ENCODE measurements at regions not wholly inside any gene's neighbourhood (a gene's known extent, or its start where the extent isn't known, plus 50 kb on each side); places are given as distances from the start of the nearest gene placed in this dataset.
"Not testable (repeated sequence)": the region's sequence is repeated elsewhere in the genome, so short reads cannot be mapped to it uniquely, and the experiment has no call there.

- ATAC-seq (ENCODE audit: poor library complexity) (no peak), DNase-seq (peak; percentile 56)
- intact Hi-C loops (cut with DNase I): loop anchor here (5.0 kb wide), 1 partner anchor 870 kb away; no protein-coding TSS in a partner anchor
Measured at GRCh38 chr3:70716832-70717231, 404.4 kb upstream of the MDFIC2 start.

- ATAC-seq (ENCODE audit: poor library complexity): no peak
- intact Hi-C loops (cut with DNase I): no loop called here
- no peak for DNase-seq
Measured at GRCh38 chr3:70712449-70713082, 400.1 kb upstream of the MDFIC2 start.

GRCh38 chr3:70703305-70704102 lies 391.1 kb upstream of the MDFIC2 start:
- intact Hi-C loops (cut with DNase I): no loop called here
- ATAC-seq (ENCODE audit: poor library complexity) (no peak), DNase-seq (no peak)

- intact Hi-C loops (cut with DNase I): no loop called here
- ATAC-seq (ENCODE audit: poor library complexity) (no peak), DNase-seq (no peak)
Measured at GRCh38 chr3:70702132-70702531, 389.7 kb upstream of the MDFIC2 start.

DNA sequence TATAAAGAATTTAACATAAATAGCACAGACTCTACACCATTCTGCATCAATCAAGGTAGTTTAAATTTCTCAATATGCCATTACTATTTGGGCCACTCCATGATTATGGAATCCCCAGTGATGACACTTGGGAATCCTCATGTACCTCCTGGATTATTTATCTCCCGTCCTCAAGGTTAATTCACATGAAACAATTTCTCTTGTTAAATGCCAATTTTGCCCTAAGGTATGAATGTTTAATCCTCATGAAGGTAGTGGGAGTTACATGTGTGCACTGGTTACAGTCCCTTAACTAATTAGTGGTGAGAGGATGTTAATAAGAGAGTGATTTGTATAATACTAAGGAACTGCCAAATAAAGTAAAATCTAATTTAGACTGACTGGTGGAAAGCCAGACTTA lies 372.3 kb upstream of the MDFIC2 start:
- no peak for DNase-seq
- ATAC-seq (ENCODE audit: poor library complexity): no peak
- intact Hi-C loops (cut with DNase I): no loop called here

GRCh38 chr3:70675810-70676209 lies 363.4 kb upstream of the MDFIC2 start:
- intact Hi-C loops (cut with DNase I); DNase-seq; ATAC-seq (ENCODE audit: poor library complexity): not testable (repeated sequence)

GRCh38 chr3:70658513-70659310 lies 346.3 kb upstream of the MDFIC2 start:
- intact Hi-C loops (cut with DNase I): no loop called here
- no peak for DNase-seq
- no peak for ATAC-seq (ENCODE audit: poor library complexity)

DNA sequence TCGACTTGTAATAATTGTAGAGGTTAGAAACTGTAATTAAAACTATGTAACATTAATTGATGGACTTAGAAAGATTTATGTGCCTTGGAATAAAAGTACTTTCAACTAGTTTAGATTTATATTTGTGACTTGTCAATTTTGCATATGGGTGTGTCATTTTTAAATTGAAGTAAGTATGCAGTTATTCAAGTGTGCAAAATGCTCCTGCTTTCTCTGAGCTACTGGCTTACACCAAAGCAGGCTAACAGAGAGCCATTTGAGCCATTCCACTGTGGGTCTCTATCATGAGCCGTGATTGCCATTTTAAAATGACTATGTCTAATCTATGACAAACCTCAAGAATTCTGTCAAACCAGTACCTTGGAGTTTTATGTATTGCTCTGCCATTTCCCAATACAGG lies 345.0 kb upstream of the MDFIC2 start:
- intact Hi-C loops (cut with DNase I): no loop called here
- DNase-seq (no peak), ATAC-seq (ENCODE audit: poor library complexity) (no peak)

GRCh38 chr3:70647823-70648222 lies 335.4 kb upstream of the MDFIC2 start:
- intact Hi-C loops (cut with DNase I): no loop called here
- DNase-seq: no peak
- peak; percentile 58 for ATAC-seq (ENCODE audit: poor library complexity)

DNA sequence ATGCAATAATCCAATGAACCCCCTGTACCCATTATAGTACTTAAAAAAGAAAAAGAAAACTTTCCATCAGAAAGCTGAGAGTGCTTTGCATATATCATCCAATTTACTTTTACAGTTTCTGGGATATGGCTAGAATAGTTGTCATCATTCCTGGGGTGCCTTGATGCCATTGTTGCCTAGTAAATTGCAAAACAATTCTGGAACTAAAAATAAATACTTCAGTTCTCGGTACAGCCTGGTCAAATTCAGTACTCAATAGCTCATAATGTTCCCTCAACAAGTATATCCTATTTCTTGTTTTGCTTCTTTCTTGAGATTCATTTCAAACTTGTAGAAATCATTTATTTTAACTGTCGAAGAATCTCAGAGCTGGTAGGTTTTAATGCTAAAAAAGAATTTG lies 334.7 kb upstream of the MDFIC2 start:
- DNase-seq (no peak), ATAC-seq (ENCODE audit: poor library complexity) (peak; percentile 83)
- intact Hi-C loops (cut with DNase I): no loop called here

- DNase-seq (no peak), ATAC-seq (ENCODE audit: poor library complexity) (no peak)
- intact Hi-C loops (cut with DNase I): no loop called here
Measured at GRCh38 chr3:70646635-70647034, 334.2 kb upstream of the MDFIC2 start.

DNA sequence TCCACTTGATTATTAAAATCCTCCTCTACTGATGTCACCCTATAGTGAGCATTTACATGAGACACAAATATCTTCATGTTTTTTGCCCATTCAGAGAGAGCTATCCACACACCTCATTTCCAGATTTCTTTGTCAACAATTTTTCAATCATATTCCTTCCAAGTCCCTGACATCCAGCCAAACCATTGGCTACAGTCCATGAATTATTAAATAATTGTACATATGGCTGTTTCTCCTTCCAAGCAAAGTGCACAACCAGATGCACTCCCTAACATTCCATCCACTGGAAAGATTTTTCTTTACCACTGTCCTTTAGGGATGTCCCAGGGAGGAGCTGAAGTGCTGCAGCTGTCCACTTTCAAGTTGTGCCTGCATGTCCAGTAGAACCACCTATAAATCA lies 328.0 kb upstream of the MDFIC2 start:
- DNase-seq (no peak), ATAC-seq (ENCODE audit: poor library complexity) (no peak)
- intact Hi-C loops (cut with DNase I): no loop called here

GRCh38 chr3:70635301-70635700 lies 322.9 kb upstream of the MDFIC2 start:
- intact Hi-C loops (cut with DNase I): no loop called here
- DNase-seq: no peak

DNA sequence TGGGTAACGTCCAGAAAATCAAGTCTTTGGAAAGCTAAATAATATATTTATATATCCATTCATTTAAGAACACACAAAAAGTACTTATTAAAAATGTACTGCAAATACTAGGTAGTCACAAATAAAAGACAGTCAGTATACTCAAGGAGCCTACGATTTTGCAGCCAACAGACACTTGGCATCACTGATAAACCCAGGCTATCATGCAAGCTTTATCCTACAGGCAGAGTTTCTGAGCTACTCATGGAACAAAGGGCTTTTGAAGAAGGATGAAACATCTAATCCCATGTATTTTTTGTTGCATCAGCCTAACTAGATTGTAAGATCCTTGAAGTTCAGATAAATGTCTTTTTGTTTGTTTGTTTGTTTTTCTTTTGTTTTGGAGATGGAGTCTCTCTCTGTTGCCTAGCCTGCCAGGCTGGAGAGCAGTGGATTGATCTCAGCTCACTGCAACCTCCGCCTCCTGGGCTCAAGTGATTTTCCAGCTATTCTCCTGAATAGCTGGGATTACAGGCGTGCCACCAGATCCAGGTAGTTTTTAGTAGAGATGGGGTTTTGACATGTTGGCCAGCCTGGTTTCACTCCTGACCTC lies 319.4 kb upstream of the MDFIC2 start:
- ATAC-seq (ENCODE audit: poor library complexity): no peak
- intact Hi-C loops (cut with DNase I): no loop called here
- no peak for DNase-seq

More at GRCh38 chr3:70635301-70635700, 322.9 kb upstream of the MDFIC2 start:
- no peak for ATAC-seq (ENCODE audit: poor library complexity)

DNA sequence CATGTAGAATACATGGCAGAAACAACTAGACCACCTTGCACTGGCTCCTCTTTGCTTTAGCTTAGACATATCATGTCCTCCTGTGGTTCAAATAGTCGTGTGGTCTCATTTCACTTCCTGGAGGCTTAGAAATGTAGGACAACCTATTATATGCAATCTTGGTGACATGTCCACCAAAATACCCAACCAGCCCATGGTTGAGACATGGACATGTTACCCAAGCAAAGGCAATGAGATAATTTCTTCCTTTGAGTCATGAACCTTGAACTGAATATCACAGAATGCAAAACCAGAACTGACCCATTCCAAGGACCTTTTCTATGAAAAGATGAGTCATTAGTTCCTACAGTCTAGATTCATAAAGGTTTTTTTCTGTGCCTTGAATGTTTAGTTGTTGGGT lies 309.0 kb upstream of the MDFIC2 start:
- DNase-seq (no peak), ATAC-seq (ENCODE audit: poor library complexity) (no peak)
- intact Hi-C loops (cut with DNase I): no loop called here

DNA sequence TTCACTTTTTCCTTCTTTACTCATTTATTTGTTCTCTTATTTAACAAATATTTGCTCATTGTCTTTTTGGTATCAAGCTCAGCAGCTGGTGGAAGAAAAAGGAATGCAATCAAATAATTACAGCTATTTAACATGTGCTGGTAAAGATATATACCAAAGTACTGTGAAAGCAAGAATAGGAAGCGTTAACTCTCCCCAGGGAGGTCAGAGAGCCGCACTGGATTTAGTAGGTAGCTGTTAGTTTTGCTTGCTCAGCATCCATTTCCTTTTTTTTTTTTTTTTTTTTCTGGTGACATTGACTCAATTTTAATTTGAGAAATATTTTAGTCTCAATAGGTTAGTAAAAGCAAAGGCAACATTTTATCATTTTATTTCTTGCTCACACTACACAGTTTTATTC lies 308.5 kb upstream of the MDFIC2 start:
- ATAC-seq (ENCODE audit: poor library complexity) (no peak), DNase-seq (no peak)
- intact Hi-C loops (cut with DNase I): no loop called here

DNA sequence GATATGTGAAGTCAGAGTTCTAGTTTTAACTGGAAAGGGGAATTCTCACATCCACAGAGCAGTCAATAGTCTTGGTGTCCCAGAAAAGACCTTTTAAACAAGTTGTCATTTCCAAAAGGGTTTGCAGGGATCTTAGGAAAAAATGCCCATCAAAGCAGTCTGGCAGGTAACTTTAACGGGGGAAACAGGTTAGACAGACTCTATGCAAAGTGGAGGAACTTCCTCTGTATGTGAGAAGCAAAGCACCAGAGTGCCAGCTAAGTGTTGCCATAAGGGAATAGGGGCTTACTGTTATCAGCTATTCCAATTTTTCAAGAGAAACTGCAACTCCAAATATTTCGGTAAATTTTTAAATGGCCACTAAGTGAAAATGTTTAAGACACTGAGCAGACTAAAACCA lies 307.9 kb upstream of the MDFIC2 start:
- intact Hi-C loops (cut with DNase I): no loop called here
- no peak for ATAC-seq (ENCODE audit: poor library complexity)
- no peak for DNase-seq

GRCh38 chr3:70618151-70618550 lies 305.7 kb upstream of the MDFIC2 start:
- DNase-seq: no peak
- ATAC-seq (ENCODE audit: poor library complexity): no peak
- intact Hi-C loops (cut with DNase I): no loop called here

- intact Hi-C loops (cut with DNase I); ATAC-seq (ENCODE audit: poor library complexity): not testable (repeated sequence)
- DNase-seq: peak; percentile 25
Measured at GRCh38 chr3:70617349-70617748, 304.9 kb upstream of the MDFIC2 start.

Measured in Right ventricle myocardium superior (tissue), 1 donor.